ENCODE measurements at regions not wholly inside any gene's neighbourhood (a gene's known extent, or its start where the extent isn't known, plus 50 kb on each side); places are given as distances from the start of the nearest gene placed in this dataset.

DNA sequence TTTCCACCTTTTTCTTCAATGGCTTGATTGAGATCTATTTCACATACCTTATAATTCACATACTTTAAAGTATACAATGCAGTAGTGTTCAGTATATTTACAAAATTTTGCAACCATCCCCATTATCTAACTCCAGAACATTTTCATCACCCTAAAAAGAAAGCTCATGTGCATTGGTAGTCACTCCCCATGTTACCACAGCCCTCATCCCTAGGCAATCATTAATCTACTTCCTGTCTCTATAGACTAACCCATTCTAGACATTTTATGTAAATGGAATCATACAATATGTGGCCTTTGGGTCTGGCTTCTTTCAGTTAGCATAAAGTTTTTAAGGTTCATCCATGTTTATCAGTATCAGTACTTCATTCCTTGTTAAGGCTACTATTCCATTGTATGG lies 214.2 kb downstream of the WDR11 start:
- TF ChIP-seq, protein P1, sequence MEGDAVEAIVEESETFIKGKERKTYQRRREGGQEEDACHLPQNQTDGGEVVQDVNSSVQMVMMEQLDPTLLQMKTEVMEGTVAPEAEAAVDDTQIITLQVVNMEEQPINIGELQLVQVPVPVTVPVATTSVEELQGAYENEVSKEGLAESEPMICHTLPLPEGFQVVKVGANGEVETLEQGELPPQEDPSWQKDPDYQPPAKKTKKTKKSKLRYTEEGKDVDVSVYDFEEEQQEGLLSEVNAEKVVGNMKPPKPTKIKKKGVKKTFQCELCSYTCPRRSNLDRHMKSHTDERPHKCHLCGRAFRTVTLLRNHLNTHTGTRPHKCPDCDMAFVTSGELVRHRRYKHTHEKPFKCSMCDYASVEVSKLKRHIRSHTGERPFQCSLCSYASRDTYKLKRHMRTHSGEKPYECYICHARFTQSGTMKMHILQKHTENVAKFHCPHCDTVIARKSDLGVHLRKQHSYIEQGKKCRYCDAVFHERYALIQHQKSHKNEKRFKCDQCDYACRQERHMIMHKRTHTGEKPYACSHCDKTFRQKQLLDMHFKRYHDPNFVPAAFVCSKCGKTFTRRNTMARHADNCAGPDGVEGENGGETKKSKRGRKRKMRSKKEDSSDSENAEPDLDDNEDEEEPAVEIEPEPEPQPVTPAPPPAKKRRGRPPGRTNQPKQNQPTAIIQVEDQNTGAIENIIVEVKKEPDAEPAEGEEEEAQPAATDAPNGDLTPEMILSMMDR (IDR thresholded peaks at IDR 0.05; ENCODE audit: borderline replicate concordance, insufficient read depth, low read depth, low read length) = no peak
- no peak overlapping the region for H3K4me3 ChIP-seq (ENCODE audit: low read depth, low read length)

DNA sequence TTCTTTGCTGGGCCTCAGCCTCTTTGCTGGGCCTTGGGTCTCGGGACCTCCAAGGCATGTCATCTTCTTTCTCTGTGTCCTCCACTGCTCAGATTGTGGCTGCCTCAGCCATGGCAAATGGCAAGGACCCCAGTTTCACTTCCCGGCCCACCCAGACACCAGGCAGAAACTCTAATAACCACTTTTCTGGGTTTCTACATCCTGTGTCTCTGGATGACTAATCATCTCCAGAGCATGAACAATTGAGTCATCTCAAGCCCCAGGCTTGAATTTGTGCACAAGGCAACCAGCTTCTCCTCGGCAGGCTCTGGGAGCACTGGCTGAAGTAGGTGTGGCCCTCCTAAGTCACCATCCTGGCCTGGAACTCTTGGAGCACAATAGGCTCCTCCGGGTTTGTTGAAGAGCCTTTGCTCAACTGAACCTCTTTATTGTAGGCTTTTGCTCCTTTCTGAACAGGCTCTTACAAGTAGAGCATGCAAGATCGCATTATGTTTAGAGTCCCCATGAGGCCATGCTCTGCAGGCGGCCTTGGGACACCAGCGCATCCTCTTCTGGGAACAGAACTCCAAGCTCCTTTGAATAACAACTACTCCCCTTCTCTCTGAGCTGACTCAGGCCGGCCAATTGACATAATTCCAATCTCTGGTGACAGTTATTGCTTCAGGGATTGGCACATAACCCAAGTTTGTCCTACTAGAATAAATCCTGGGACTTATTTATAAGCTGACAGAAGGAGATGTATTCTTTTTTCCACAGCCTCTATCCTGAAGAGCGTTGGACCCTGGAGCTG lies 218.1 kb downstream of the WDR11 start:
- no peak overlapping the region for H3K4me3 ChIP-seq (ENCODE audit: low read depth, low read length)
- TF ChIP-seq, protein P1 (IDR thresholded peaks at IDR 0.05; ENCODE audit: borderline replicate concordance, insufficient read depth, low read depth, low read length) = no peak

DNA sequence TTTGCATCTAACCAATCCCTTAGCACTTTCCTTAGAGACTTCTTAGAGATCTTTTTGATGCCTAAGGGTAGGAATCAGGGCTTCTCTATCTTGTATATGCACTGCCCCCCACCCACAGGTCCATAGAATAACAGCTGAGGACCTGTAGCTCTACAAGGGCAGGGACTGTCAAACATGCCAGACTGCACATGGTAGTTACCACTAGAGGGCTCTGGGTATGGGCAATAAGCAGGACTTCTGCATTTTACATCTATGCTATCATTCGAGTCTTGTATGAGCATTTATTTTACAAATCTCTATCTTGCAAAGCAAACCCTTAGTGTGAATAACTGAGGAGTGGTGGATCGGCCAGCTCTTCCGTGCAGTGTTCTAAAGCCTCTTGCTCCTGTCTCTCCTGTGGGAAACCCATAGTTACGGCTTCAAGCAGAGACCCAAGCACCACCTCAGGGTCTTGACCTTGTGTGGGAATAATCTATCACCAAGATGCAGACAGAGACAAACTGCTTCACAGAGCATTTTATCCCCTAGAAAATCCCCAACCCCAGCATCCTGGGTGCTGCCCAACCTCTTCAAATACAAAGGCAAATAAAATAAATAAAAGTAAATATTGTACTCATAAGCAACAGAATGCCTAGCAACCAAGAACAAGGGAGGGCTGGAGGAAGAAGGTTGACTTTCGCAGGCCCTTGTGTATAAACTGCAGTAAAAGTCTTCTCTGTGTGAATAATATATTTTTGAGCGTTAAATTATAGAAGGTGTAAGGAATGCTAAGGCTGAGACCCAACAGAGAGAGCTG lies 219.3 kb downstream of the WDR11 start:
- TF ChIP-seq, protein P1 (IDR thresholded peaks at IDR 0.05; ENCODE audit: borderline replicate concordance, insufficient read depth, low read depth, low read length) = peak; percentile 44; the same call in 1 of the 2 replicates
- no peak overlapping the region for H3K4me3 ChIP-seq (ENCODE audit: low read depth, low read length)

DNA sequence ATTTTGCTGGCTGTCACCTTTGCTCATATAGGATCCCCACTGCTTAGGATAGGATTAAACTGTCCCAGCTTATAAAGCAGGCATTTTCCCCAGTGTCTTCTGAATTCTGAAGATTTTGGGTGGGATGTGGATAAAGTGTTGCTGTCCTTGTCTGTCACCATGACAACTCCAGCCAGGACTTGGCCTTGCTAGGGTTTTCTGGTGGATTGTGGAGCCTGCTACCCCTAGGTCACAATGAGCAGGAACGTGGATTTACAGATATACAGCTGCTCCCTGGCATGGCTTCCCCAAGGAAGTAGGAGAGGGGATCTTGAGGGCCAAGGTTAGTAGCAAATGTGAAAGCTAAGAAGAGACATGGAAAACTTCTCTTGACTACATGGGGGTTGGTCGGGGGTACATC lies 220.7 kb downstream of the WDR11 start:
- H3K4me3 ChIP-seq (ENCODE audit: low read depth, low read length) = no peak overlapping the region
- TF ChIP-seq, protein P1 (IDR thresholded peaks at IDR 0.05; ENCODE audit: borderline replicate concordance, insufficient read depth, low read depth, low read length) = no peak

DNA sequence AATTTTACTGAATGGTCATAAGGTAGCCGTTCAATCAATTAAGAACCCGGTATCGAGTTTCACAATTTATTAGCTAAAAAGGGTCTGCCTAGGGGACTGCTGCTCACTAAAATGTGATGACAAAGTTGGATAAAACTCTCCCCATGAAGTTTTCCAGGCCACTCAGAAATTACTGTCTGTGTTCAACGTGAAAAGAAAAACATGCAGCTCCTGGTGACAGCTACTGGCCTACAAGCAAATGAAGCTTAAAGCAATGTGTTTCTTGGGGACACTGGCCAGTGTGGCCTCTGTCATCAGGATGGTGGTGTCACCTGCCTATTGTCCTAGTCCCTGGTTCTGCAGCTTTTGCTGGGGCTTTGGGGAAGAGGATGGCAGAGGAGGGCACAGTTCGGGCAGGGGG lies 222.6 kb downstream of the WDR11 start:
- TF ChIP-seq, protein P1 (IDR thresholded peaks at IDR 0.05; ENCODE audit: borderline replicate concordance, insufficient read depth, low read depth, low read length) = no peak
- H3K4me3 ChIP-seq (ENCODE audit: low read depth, low read length) = no peak overlapping the region

DNA sequence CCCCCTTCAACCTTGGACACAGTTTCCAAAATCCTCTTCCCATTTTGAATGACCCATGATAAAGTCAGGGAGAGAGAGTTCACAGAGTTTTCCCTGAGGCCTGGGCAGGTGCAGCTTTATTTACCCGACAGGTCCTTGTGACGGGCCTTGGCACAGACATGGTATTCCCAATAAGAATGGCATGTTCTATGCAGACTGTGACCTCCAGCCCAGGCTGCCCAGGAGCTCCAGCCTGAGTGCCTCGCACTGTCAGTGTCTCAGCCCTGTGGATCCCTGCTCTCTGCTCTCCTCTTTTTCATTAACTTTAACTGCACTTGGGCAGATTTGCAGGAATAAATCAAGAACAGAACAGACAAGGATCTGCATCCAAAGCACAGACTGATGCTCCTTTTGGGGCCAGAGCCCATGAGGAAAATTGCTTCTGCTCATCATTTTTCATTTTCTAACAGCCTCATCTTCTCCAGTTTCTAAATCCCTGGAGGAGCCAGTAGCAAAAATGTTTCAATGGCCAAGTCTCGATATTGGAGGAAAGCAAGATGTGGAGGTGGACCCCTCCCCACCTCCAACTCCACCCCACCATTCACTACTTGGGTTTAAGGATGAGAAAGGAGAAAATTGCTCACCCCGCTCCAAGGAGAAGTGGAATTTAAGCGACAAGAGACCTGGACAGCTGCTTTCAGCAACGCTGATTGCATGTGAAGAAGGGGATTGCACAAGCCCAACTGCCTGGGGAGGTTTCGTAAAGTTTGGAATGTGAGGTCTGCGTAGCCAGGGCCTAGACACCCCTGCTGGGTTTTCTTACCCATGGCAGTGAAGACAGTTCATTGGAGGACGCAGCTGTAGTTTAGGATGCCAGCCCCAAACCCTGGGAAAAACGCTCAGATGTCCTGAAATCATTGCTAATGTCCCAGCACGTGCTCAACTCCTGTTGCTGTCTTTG lies 225.9 kb downstream of the WDR11 start:
- TF ChIP-seq, protein P1 (IDR thresholded peaks at IDR 0.05; ENCODE audit: borderline replicate concordance, insufficient read depth, low read depth, low read length) = no peak
- no peak overlapping the region for H3K4me3 ChIP-seq (ENCODE audit: low read depth, low read length)
